Activated T-cell treated with anti-CD3 and anti-CD28 coated beads, Interleukin-2, amount 50 U/mL, for 48 hours (primary cell): ENCODE measurements at regions not wholly inside any gene's neighbourhood (a gene's known extent, or its start where the extent isn't known, plus 50 kb on each side); places are given as distances from the start of the nearest gene placed in this dataset.

ENCODE experiments used
- DNase-seq, 2 experiments: peaks; one replicate each; pipeline ENCODE4 v3.0.0-alpha.2; 2020

- DNase-seq = no peak
Measured at GRCh38 chr12:75833268-75833667, 198.3 kb downstream of the PHLDA1 start.

GRCh38 chr12:75831402-75831801, 200.2 kb downstream of the PHLDA1 start:
- no peak for DNase-seq

GRCh38 chr12:75827061-75827460, 204.5 kb downstream of the PHLDA1 start:
- no peak for DNase-seq

- no peak for DNase-seq
Measured at GRCh38 chr12:75825686-75826085, 205.9 kb downstream of the PHLDA1 start.

GRCh38 chr12:75823475-75823874, 208.1 kb downstream of the PHLDA1 start:
- no peak for DNase-seq

GRCh38 chr12:75822416-75822815, 209.2 kb downstream of the PHLDA1 start:
- DNase-seq = no peak

GRCh38 chr12:75820848-75821578, 210.6 kb downstream of the PHLDA1 start:
- DNase-seq = no peak

- no peak for DNase-seq
Measured at GRCh38 chr12:75820071-75820470, 211.5 kb downstream of the PHLDA1 start.

GRCh38 chr12:75819512-75819911, 212.1 kb downstream of the PHLDA1 start:
- DNase-seq = no peak

GRCh38 chr12:75818863-75819262, 212.7 kb downstream of the PHLDA1 start:
- no peak for DNase-seq

- DNase-seq = no peak
Measured at GRCh38 chr12:75816897-75817296, 214.7 kb downstream of the PHLDA1 start.

- DNase-seq = no peak
Measured at GRCh38 chr12:75815756-75816155, 215.8 kb downstream of the PHLDA1 start.

GRCh38 chr12:75814851-75815754, 216.5 kb downstream of the PHLDA1 start:
- no peak for DNase-seq

GRCh38 chr12:75813072-75813471, 218.5 kb downstream of the PHLDA1 start:
- no peak for DNase-seq

- DNase-seq = no peak
Measured at GRCh38 chr12:75812271-75813018, 219.1 kb downstream of the PHLDA1 start.

GRCh38 chr12:75809746-75810145, 221.8 kb downstream of the PHLDA1 start:
- DNase-seq = no peak

GRCh38 chr12:75807494-75807893, 224.1 kb downstream of the PHLDA1 start:
- DNase-seq = no peak

GRCh38 chr12:75805905-75806304, 225.7 kb downstream of the PHLDA1 start:
- DNase-seq = no peak

- DNase-seq = no peak
Measured at GRCh38 chr12:75805320-75805719, 226.3 kb downstream of the PHLDA1 start.

- no peak for DNase-seq
Measured at GRCh38 chr12:75798136-75798926, 233.2 kb downstream of the PHLDA1 start.

GRCh38 chr12:75795125-75795524, 236.5 kb downstream of the PHLDA1 start:
- no peak for DNase-seq

- no peak for DNase-seq
Measured at GRCh38 chr12:75792687-75793086, 238.9 kb downstream of the PHLDA1 start.

- no peak for DNase-seq
Measured at GRCh38 chr12:75790219-75790618, 241.4 kb downstream of the PHLDA1 start.
